ENCODE measurements at regions not wholly inside any gene's neighbourhood (a gene's known extent, or its start where the extent isn't known, plus 50 kb on each side); places are given as distances from the start of the nearest gene placed in this dataset.
"Not testable (repeated sequence)": the region's sequence is repeated elsewhere in the genome, so short reads cannot be mapped to it uniquely, and the experiment has no call there.

DNA sequence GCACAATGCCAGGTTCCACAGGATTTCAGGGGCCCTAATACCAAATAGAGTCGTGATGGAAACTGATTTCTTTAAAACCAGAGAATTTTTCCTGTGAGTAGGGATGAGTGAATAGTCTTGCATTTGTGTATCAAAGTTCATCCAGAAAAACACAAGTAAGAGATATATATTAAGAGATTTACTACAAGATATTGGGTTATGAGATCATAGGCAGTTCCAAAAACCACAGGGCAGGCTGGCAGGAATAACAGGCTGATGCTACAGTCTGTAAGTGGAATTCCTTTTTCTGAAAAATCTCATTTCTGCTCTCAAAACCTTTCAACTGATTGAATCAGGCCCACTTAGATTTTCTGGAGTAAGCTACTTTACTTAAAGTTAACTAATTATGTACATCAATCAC lies 1756.2 kb upstream of the SEL1L start:
- ATAC-seq (ENCODE audit: low FRiP score in 2 of 2) (no peak), DNase-seq (no peak)
- Histone ChIP-seq H3K27ac (no peak overlapping the region), H3K9me3 (no peaks in the 10 kb centered on the region), H3K36me3 (no peaks in the 10 kb centered on the region), H3K27me3 (no peaks in the 10 kb centered on the region), H3K4me3 (no peak overlapping the region), H3K4me1 (no peaks in the 10 kb centered on the region)
- TF ChIP-seq CTCF (IDR thresholded peaks at IDR 0.05), result no peak
- TF ChIP-seq EP300 (IDR thresholded peaks at IDR 0.05), result no peak
- WGBS, 2 donors, result 76 to 83% methylated on average over 1 of the region's 1 CpG

GRCh38 chr14:83290447-83290846 lies 1756.8 kb upstream of the SEL1L start:
- ATAC-seq (ENCODE audit: low FRiP score in 2 of 2) (no peak), DNase-seq (no peak)
- H3K4me1 ChIP-seq, result no peaks in the 10 kb centered on the region
- no peak overlapping the region for H3K27ac ChIP-seq
- H3K36me3 ChIP-seq, result no peaks in the 10 kb centered on the region
- no peak for TF ChIP-seq EP300 (IDR thresholded peaks at IDR 0.05)
- TF ChIP-seq POLR2AphosphoS5 (IDR thresholded peaks at IDR 0.05), result no peak
- no peak for TF ChIP-seq POLR2A (IDR thresholded peaks at IDR 0.05)
- TF ChIP-seq CTCF (IDR thresholded peaks at IDR 0.05), result no peak
- no peak overlapping the region for H3K4me3 ChIP-seq
- H3K9me3 ChIP-seq, result no peaks in the 10 kb centered on the region
- H3K27me3 ChIP-seq, result no peaks in the 10 kb centered on the region

DNA sequence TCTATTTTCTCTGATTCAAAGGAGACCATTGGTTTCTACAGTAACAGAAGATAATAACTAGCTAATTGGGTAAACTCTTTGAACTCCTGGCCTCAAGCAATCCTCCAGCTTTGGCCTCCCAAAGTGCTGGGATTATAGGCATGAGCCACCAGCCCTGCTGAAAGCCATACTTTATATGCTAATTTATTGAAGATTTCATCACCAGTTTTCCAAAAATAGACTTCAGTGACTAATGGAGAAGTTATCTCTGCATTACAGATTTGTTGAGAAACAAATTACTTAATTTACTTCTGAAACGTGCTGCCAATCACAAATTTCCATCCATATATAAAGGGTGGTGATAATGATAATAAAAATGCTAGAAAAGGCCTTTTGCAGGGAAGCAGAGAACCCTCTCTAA lies 1758.1 kb upstream of the SEL1L start:
- no peak for TF ChIP-seq EP300 (IDR thresholded peaks at IDR 0.05)
- H3K9me3 ChIP-seq, result no peaks in the 10 kb centered on the region
- no peaks in the 10 kb centered on the region for H3K27me3 ChIP-seq
- DNase-seq (no peak), ATAC-seq (ENCODE audit: low FRiP score in 2 of 2) (no peak)
- WGBS, 2 donors, result 37 to 58% methylated on average over 1 of the region's 1 CpG
- H3K27ac ChIP-seq, result no peak overlapping the region
- no peak overlapping the region for H3K4me3 ChIP-seq
- no peaks in the 10 kb centered on the region for H3K36me3 ChIP-seq
- H3K4me1 ChIP-seq, result no peaks in the 10 kb centered on the region

- Histone ChIP-seq H3K36me3 (no peaks in the 10 kb centered on the region), H3K27ac (no peak overlapping the region), H3K4me1 (no peaks in the 10 kb centered on the region), H3K9me3 (no peaks in the 10 kb centered on the region), H3K4me3 (no peak overlapping the region), H3K27me3 (no peaks in the 10 kb centered on the region)
- DNase-seq (no peak), ATAC-seq (ENCODE audit: low FRiP score in 2 of 2) (no peak)
- 37 to 48% methylated on average over 1 of the region's 1 CpG for WGBS, 2 donors
- TF ChIP-seq POLR2A (IDR thresholded peaks at IDR 0.05) (no peak), EP300 (IDR thresholded peaks at IDR 0.05) (no peak), POLR2AphosphoS5 (IDR thresholded peaks at IDR 0.05) (no peak), CTCF (IDR thresholded peaks at IDR 0.05) (no peak)
Observed at GRCh38 chr14:83294941-83295340, 1761.3 kb upstream of the SEL1L start.

GRCh38 chr14:83297361-83297760 lies 1763.7 kb upstream of the SEL1L start:
- Histone ChIP-seq H3K4me3 (no peak overlapping the region), H3K27me3 (no peaks in the 10 kb centered on the region), H3K36me3 (no peaks in the 10 kb centered on the region), H3K9me3 (no peaks in the 10 kb centered on the region), H3K27ac (no peak overlapping the region), H3K4me1 (no peaks in the 10 kb centered on the region)
- ATAC-seq (ENCODE audit: low FRiP score in 2 of 2) (no peak), DNase-seq (no peak)
- 54 to 63% methylated on average over 3 of the region's 3 CpGs for WGBS, 2 donors
- TF ChIP-seq POLR2A (IDR thresholded peaks at IDR 0.05), result no peak
- TF ChIP-seq EP300 (IDR thresholded peaks at IDR 0.05), result no peak

GRCh38 chr14:83298016-83298415 lies 1764.4 kb upstream of the SEL1L start:
- 95 to 100% methylated on average over 1 to 2 of the region's 2 CpGs for WGBS, 2 donors
- not testable (repeated sequence) for H3K9me3 ChIP-seq; H3K36me3 ChIP-seq; H3K27ac ChIP-seq; H3K4me3 ChIP-seq; H3K4me1 ChIP-seq; ATAC-seq (ENCODE audit: low FRiP score in 2 of 2); H3K27me3 ChIP-seq; DNase-seq

All from upper lobe of left lung (tissue), 6 donors.